Superior temporal gyrus (tissue), 1 donor: ENCODE measurements at regions not wholly inside any gene's neighbourhood (a gene's known extent, or its start where the extent isn't known, plus 50 kb on each side); places are given as distances from the start of the nearest gene placed in this dataset.
"Not testable (repeated sequence)": the region's sequence is repeated elsewhere in the genome, so short reads cannot be mapped to it uniquely, and the experiment has no call there.

Experiments
- DNase-seq: peaks from one replicate; pipeline ENCODE4 v3.0.0-alpha.2; 2016; ENCODE audit errors: extremely low spot score

DNA sequence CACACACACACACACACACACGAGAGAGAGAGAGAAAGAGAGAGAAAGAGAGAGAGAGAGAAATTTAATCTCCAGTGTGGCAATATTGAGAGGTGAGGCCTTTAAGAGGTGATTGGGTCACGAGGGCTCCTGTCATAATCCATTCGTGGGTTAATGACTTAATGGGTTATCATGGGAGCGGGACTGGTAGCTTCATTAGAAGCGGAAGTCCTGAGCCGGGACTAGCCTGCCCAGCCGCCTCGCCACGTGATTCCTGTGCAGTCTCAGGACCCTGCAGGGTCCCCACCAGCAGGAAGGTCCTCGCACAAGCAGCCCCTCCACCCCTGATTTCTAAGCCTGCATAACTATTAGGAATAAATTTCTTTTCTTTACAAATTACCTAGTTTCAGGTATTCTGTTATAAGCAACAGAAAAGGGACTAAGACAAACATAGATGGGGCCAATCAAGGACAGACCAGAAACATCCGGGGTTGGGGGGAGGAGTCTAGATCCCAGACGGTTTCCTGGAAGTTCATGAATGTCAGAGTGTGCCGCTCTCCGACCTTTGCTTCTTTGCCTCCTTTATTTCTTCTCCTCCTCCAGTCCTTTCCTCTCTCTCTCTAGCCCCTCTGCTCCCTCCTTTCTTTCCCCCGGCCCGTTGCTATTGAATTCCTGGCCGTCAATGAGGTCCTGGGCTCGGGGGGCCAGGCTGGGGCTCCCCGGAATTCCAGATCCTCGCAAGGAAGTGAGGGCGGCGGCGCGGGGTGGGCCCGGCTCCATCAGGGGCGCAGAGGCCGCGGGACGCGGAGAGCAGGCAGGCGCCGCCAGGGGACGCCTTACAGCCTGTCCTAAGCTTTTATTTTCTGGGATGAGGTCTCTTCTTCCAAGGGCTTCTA lies 146.8 kb downstream of the CYP26A1 start:
- no peak for DNase-seq

GRCh38 chr10:93221171-93221496 lies 147.4 kb downstream of the CYP26A1 start:
- no peak for DNase-seq

GRCh38 chr10:93221521-93221920 lies 147.8 kb downstream of the CYP26A1 start:
- no peak for DNase-seq

DNA sequence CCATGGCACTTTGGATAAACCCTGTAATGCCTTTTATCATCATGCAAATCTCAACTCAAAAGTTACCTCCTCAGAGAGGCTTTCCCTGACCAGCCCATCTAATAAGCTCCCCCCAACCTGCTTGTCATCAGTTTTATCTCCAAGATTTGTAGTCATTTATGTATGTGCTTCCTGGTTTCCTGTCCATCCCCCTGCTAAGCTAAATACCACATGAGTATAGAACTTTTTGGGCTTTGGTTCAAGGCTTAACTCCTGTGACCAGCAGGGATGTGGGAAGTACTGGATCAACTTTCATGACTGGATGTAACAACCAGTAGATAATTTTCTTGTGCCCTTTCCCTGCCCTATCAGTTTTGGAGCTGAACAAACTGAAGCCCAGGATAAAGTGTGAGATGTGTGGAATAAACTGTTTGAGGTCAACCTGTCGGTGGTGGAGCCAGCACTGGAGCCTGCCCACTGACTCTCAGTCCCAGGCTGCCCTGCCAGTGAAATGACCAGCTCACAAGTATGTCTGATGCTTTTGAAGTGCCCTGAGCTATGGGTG lies 148.6 kb downstream of the CYP26A1 start:
- no peak for DNase-seq

GRCh38 chr10:93222876-93223275 lies 149.2 kb downstream of the CYP26A1 start:
- DNase-seq = no peak

DNA sequence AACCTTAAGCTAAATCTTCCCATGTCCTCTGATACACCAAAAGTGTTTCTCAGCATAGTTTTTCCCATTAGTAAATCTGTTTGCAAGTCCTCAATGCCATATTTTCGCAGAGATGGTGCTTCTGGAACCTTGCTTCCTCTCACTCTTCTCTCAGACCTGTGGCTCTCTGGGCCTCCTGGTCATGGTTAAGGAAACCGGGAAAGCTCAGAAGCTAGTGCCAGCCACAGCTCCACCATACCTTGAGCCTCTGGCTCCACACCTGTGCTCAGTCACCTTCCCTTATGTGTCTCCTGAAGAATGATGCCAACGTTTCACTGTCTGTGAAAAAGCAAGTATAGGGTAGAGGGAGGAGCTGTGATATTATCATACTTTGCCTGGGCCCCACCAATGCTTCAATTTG lies 149.6 kb downstream of the CYP26A1 start:
- DNase-seq = no peak

DNA sequence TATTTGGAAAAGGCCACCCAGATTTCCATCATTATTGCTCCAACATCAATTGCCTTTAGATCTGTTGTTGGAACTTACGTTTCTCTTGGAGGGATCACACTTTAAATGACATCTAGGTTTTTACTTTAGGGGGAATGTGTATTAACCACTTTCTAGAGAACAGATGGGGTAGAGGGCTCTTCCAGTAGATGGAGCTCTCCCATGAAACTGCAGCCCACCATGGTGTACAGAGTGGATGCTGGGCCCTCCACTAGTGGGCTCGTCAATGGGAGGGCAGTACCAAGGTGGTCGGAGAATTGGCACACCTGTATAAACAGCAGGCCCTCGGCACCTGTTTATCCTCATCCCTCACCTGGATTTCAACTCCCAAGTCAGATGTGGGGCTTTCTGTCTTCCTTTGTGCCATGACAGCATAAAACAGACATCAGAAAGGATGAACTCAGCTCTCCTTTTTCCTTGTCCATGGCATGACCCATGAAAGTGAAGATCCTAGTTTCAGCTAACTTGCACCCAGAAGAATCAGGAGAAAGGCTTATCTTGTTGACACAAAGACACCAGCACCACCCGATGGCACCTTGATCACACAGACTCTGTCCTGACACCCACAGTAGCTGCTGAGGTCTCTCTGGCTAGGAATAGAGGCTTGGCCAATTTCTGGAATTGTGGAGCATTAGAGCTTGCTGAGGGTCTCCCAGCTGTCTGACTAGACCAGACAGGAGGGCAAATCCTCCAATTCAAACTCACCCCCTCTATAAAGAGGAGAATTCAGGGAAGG lies 150.5 kb downstream of the CYP26A1 start:
- no peak for DNase-seq

- no peak for DNase-seq
Measured at GRCh38 chr10:93225938-93226337, 152.2 kb downstream of the CYP26A1 start.

GRCh38 chr10:93226619-93227018 lies 152.9 kb downstream of the CYP26A1 start:
- no peak for DNase-seq

DNA sequence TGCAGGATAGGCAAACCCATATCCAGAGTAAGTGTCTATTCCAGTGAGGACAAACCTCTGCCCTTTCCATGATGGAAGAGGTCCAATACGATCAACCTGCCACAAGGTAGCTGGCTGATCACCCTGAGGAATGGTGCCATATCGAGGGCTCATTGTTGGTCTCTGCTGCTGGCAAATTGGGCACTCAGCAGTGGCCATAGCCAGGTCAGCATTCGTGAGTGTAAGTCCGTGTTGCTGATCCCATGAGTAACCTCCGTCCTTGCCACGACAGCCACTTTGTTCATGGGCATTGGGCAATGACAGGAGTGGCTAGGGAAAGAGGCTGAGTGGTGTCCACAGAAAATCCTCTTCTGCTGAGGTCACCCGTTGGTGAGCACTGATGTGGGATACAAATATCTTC lies 156.9 kb downstream of the CYP26A1 start:
- not testable (repeated sequence) for DNase-seq

DNA sequence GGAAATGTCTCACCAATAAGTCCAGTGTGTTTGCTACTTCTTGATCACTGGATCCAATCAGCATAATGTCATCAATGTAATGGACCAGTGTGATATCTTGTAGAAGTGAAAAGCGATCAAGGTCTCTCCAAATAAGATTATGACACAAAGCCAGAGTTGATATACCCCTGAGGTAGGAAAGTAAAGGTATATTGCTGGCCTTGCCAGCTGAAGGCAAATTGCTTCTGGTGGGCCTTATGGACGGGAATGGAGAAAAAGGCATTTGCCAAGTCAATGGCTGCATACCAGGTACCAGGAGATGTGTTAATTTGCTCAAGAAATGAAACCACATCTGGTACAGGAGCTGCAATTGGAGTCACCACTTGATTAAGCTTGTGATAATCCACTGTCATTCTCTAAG lies 158.5 kb downstream of the CYP26A1 start:
- DNase-seq = not testable (repeated sequence)

- not testable (repeated sequence) for DNase-seq
Measured at GRCh38 chr10:93234940-93235339, 161.2 kb downstream of the CYP26A1 start.

DNA sequence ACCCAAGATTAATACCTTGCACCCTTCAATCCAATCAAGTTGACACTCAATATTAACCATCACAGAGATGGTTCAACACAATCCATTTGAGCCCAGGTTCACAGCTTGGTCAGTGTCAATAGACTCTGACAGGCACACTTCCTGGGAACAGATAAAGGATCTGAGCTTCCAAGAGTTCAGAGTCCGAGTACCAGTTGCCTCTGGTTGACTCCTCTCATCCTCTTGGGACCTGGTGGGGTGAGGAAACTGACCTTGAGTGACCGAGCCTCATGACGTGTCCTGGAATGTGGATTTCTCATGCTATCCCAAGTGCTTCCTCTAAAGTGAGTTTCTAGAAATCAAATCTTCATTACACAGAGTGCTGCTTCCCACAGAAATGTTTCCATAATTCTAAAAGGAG lies 162.0 kb downstream of the CYP26A1 start:
- no peak for DNase-seq

DNA sequence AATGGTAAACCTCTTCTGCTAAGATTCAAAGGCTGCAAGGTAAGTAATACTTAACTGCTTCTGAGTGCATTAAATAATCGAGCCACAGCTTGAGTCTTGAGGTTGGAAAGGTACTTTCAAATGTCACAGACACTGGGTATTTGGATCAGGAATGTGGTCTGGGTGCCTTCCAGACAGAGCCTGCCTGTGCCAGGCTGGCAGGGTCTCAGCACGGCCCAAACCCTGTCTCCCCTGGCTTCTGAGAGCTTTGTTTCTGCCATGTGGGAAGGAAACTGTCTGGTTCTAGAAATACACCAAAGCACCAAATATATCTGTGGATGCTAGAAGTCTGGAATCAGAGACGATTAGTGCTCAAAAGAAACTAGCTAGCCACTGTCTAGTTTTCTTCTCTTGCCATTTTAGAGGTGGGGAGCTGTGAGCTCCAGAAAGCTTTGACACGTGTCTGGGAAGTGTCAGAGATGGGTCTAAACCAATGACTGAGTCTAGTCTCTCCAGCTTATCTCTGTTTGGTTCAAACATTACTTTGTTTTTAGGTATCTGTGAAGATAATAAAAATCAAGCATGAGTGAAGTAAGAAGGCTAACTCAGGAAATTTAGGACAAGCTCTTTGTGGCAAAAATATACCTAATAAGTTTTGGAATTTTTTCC lies 162.8 kb downstream of the CYP26A1 start:
- no peak for DNase-seq

GRCh38 chr10:93245147-93245546 lies 171.5 kb downstream of the CYP26A1 start:
- no peak for DNase-seq

- no peak for DNase-seq
Measured at GRCh38 chr10:93245779-93246178, 172.1 kb downstream of the CYP26A1 start.

GRCh38 chr10:93248583-93249227 lies 175.0 kb downstream of the CYP26A1 start:
- no peak for DNase-seq

- DNase-seq = no peak
Measured at GRCh38 chr10:93250010-93250409, 176.3 kb downstream of the CYP26A1 start.

- no peak for DNase-seq
Measured at GRCh38 chr10:93254180-93254853, 180.6 kb downstream of the CYP26A1 start.

GRCh38 chr10:93255546-93255945 lies 181.9 kb downstream of the CYP26A1 start:
- DNase-seq = no peak
